SU-DHL-6 (cell line): ENCODE measurements at regions not wholly inside any gene's neighbourhood (a gene's known extent, or its start where the extent isn't known, plus 50 kb on each side); places are given as distances from the start of the nearest gene placed in this dataset.

ENCODE experiments used
- EZH2phosphoT487 ChIP-seq: fragments of 200-600 bp; sonication (generic), shearing (Covaris generic); conservative IDR thresholded peaks from 2 replicates; pipeline ENCODE4 v1.6.1; 2018; ENCODE audit warnings: mild to moderate bottlenecking, antibody characterized with exemption, low read length, moderate library complexity, mixed read lengths
- TF ChIP-seq, protein P1 (sequence below): fragments of 200-600 bp; sonication (generic); IDR thresholded peaks from one replicate; pipeline ENCODE4 v1.5.1; 2017; ENCODE audit warnings: antibody characterized with exemption, mild to moderate bottlenecking, low read length, moderate library complexity; ENCODE audit not compliant: insufficient read depth, poor library complexity, severe bottlenecking

DNA sequence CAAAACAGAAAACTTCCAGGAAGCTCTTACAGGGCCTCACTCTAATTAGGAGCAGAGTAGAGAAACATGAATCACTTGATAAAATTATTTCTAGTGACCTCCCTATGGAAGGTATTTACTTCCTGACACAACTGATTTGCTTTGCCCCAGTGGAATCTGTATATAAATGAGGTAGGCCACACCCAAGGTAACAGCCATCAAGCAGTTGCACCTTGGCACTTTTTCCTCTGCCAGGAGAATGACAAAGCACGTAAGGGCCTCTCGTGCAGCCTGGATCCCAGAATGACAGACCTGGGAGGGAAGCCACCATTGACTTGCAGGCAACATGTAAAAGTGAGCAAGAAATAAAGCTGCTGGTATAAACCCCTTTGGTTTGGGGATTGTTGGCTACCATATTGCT lies 620.0 kb upstream of the SLC39A10 start:
- TF ChIP-seq, protein P1, sequence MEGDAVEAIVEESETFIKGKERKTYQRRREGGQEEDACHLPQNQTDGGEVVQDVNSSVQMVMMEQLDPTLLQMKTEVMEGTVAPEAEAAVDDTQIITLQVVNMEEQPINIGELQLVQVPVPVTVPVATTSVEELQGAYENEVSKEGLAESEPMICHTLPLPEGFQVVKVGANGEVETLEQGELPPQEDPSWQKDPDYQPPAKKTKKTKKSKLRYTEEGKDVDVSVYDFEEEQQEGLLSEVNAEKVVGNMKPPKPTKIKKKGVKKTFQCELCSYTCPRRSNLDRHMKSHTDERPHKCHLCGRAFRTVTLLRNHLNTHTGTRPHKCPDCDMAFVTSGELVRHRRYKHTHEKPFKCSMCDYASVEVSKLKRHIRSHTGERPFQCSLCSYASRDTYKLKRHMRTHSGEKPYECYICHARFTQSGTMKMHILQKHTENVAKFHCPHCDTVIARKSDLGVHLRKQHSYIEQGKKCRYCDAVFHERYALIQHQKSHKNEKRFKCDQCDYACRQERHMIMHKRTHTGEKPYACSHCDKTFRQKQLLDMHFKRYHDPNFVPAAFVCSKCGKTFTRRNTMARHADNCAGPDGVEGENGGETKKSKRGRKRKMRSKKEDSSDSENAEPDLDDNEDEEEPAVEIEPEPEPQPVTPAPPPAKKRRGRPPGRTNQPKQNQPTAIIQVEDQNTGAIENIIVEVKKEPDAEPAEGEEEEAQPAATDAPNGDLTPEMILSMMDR, result no peak
- TF ChIP-seq EZH2phosphoT487, result no peak
